ENCODE measurements at regions not wholly inside any gene's neighbourhood (a gene's known extent, or its start where the extent isn't known, plus 50 kb on each side); places are given as distances from the start of the nearest gene placed in this dataset.
"Not testable (repeated sequence)": the region's sequence is repeated elsewhere in the genome, so short reads cannot be mapped to it uniquely, and the experiment has no call there.

DNA sequence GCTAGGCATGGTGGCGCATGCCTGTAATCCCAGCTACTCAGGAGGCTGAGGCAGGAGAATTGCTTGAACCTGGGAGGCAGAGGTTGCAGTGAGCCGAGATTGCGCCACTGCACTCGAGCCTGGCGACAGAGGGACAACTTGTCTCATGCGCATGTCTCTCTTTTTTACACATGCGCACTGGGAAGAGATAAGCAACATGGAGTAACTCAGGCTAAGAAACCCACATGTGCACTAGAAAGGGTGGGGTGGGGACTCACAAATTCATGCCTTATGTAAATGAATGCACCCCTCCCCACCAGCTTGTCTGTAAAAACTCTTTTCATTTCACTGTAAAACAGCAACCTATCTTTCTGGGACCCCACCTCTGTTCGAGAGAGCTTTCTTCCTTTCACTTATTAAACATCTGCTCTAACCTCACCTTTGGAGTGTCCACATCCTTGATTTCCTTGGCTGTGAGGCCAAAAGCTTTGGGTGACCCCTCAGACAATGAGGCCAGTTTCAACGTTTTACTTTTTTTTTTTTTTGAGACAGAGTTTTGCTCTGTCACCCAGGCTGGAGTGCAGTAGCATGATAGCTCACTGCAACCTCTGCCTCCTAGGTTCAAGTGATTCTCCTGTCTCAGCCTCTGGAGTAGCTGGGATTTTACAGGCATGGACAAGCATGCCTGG is 91.6 kb upstream of the RMP24 start:
- DNase-seq, result no peak

DNA sequence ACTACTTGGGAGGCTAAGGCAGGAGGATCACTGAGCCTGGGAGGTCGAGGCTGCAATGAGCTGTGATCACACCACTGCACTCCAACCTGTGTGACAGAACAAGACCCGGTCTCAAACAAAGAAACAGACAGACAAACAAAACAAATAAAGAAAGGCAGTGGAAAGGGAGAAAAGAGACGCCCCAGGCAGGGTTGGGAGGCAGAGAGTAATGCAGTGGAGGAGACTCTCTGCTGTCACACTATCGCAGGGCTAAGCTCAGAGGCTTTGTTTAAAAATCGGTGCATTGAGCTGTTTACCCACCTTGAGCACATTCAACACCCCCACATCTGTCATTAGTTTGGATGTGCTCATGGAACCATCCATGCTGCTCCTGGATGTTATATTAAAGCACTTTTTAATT is 84.2 kb upstream of the RMP24 start:
- DNase-seq, result no peak

DNA sequence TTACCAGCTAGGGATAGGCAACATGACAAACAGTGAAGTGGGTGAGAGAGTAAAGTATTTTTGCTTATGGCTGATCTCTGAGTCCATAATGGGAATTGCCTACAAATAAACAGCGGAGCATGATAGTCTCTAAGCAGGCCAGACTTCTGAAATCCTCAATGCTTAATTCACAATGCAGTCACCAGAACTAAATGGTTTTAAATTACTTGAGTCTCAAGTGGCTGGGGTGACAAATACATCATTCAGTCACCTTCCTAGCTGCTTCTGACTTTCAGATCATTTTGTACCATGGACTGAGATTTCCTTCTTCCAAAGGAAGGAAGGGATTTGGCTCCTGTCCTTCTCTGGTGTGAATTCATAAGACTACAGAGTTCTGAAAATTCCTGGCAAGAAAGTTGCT is 82.8 kb upstream of the RMP24 start:
- DNase-seq, result no peak

DNA sequence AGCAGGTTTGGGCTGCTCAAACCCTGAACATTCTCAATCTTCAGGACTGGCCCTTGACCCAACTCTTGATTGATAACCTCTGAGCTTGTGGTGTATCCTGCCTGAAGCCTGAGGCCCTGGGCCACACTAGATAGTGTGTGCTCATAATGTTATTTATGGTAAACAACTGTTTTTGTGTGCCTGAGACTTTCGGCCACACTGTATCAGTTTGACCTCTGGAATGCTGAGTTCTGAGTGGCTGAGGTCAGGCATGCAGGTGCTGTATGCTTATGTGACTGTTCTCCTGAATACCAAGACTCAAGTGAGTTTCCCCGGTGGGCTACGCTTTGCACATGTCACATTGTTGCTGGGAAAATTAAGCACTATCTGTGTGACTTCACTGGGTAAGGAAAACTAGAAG is 82.2 kb upstream of the RMP24 start:
- DNase-seq, result no peak

DNA sequence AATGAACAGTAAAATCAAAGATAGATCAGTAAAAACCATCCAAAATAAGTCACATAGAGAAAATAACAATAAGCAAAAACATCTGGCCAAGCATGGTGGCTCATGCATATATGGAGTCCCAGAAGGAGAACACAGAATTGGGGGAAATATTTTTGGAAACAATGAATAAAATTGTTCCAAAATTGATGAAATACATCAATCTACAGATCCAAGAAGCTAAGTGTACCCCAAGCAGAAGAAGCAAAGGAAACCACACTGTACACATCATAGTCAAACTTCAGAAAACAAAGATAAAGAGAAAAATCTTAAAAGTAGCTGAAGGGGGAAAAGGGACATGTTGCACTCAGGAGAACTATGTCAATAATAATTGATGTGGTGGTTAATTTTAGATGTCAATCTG is 80.4 kb upstream of the RMP24 start:
- no peak for DNase-seq

DNA sequence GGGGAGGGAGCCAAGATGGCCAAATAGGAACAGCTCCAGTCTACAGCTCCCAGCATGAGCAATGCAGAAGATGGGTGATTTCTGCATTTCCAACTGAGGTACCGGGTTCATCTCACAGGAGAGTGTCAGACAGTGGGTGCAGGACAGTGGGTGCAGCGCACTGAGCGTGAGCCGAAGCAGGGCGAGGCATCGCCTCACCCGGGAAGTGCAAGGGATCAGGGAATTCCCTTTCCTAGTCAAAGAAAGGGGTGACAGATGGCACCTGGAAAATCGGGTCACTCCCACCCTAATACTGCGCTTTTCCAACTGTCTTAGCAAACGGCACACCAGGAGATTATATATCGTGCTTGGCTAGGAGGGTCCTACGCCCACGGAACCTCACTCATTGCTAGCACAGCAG is 75.0 kb upstream of the RMP24 start:
- DNase-seq, result not testable (repeated sequence)

DNA sequence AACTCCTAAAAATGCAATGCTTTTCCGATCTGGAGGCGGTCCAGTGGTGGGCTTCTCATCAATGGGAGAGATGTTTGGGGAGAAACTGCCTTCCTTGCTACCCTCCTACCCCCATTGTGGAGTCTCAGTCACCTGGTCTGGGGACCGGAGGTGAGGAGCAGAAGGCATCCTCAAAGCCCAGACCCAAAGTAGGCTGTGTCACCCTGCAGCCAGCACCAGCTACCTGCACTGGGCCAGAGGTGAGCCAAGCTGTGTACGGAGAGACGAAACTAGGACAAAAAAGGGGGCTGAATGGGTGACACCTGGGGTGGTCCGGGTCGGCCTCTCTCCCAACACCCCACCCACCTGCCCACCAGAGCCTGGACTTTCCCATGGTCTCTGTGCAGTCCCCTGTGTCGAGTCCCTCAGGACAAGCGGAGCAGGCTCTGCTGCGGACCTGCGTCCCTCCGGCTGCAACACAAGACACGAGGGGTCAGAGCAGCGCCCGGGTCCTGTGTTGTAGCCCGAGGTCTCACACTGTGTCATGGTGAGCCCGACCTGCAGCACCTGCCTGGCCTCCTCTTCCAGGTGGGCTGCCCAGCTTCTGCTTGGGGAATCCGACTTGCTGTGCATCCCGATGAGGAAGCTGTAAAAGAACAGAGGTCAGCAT is 68.0 kb upstream of the RMP24 start:
- DNase-seq, result no peak

DNA sequence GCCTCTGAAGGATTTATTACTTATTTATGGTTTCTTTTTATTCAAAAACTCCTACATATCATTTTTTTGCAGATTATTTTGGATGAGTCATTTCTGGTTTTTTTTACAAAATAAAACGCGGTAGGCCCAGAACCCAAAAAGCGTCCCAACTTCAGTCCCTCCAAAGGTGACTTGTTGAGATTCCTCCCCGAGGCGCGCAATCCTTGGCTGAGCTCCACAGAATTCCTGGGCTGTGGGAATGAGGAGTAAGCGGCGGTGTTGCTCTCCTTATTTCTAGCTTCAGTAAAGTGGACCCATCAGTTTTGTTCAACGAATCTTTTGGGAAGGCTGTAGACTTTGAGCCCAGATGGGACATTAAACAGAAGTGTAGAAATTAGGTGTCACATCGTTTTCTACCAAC is 67.0 kb upstream of the RMP24 start:
- DNase-seq, result no peak

DNA sequence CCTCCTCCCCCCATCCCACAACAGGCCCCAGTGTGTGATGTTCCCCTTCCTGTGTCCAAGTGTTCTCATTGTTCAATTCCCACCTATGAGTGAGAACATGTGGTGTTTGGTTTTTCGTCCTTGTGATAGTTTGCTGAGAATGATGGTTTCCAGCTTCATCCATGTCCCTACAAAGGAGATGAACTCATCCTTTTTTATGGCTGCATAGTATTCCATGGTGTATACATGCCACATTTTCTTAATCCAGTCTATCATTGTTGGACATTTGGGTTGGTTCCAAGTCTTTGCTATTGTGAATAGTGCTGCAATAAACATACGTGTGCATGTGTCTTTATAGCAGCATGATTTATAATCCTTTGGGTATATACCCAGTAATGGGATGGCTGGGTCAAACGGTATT is 66.2 kb upstream of the RMP24 start:
- not testable (repeated sequence) for DNase-seq

DNA sequence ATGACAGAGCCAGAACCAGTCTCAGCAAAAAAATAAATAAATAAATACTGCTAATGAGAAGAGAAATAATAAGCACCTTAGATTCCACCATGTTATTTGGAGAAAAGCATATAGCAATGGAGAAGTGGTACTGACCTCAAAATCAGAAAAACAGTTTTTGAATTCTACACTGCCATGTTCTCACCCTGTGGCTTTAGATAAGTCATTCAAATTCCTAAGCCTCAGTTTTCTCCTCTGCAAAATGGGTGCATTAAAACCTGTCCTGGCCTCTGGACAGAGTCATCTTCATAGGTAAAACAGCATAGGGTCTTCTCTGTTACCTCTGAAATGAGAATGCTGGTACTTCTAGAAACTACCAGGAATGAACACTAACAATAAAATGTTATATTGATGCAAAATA is 62.2 kb upstream of the RMP24 start:
- DNase-seq, result no peak

DNA sequence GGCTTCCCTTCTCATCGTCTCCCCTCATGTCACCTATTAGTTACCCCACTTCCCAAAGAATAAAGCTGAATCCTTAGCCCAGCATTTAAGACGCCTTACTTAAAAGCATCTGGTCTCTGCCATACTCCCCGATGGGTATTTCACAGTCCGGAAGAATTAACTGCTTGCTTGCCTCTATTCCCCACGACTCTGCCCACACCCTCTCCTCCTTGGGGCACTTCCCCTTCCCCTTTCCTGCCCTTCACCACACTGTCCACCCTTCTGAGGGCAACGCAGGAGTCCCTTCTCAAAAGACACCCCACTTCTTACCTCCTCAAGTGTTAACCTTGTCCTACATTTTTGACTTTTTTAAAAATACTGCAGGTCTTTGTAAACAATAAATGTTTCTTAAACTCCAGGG is 60.1 kb upstream of the RMP24 start:
- DNase-seq, result no peak

DNA sequence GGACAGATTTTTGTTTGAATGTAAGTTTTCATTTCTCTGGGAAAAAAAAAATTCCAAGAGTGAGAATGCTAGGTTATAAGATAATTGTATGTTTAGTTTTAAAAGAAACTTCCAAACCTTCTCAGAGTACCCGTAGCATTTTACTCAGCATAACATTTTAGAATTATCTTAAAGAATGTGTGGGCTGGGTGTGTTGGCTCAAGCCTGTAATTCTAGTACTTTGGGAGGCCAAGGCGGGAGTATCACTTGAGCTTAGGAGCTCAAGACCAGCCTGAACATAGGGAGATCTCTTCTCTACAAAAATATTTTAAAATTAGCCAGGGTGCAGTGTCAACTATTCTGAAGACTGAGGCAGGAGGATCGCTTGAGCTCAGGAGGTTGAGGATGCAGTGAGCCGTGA is 57.4 kb upstream of the RMP24 start:
- DNase-seq, result no peak

DNA sequence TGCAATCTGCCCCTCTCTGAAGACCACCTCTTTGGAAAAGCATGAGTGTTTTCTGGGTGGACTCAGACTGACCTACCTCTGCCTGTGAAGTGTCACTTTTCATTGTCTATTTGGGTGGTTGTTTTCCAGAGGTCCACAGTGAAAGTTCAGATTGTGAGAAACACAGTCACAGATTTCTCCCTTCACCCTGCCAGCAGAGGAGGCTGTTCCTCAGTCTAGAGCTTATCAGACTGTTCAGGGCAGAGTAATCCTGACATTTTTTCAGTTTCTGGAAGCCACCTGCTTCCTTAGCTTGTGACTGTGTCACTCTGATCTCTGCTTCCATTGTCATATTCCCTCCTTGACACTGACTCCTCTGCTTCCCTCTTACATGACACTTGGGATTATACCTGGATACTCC is 55.4 kb upstream of the RMP24 start:
- no peak for DNase-seq

DNA sequence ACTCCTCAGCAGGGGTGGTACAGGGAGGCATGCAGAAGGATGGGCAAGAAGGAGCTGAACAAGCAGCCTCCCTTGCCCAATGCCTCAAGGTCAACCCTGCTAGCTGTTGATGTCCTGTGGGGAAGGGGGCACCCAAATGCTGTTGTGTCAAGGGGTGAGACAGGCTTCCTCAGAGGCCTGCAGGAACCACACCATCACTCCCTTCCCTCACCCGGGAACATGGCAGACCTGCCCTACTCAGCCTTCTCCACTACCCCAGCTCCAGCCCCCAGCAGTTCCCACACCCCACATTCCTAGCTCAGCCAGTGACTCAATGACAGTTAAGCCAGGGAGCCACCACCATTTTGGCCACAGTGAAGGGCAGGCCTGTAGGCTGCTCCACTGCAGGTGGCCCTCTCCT is 53.9 kb upstream of the RMP24 start:
- DNase-seq, result no peak

DNA sequence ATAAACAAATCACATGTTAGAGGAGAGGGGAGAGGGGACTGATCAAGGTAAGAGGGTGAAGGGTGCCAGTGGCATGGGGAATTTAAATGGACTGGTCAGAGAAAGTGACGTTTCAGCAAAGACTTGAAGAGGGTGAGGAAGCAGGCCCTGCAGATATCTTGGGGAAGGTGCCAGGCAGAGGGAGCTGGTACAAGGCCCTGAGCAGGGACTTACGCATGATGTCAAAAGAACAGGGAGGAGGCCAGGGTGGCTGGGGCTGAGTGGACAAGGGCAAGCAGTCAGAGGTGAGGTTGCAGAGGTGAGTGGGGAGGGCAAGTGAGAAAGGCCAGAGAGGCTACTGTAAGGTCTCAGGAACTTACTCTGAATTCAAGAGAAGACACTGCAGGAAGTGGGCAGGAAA is 53.3 kb upstream of the RMP24 start:
- no peak for DNase-seq

DNA sequence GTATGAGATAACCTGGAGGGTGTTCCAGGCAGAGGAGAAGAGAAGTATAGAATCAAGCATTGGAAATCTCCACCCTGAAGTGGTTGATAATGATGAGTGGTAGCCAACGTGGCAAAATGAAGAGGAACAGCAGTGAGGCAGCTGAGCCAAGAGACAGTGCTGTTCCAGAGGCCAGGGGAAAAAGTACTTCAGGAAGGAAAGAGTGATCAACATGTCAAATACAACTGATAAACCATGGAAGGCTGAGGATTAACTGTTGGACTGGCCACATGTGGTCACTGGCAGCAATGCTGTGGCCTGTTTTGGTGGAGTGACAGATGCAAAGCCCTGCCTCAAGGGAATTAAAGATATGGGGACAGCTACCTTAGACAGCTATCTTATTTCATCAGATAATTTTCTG is 51.9 kb upstream of the RMP24 start:
- no peak for DNase-seq

Measured in COR-L47 (cell line).